ENCODE measurements at regions not wholly inside any gene's neighbourhood (a gene's known extent, or its start where the extent isn't known, plus 50 kb on each side); places are given as distances from the start of the nearest gene placed in this dataset.

DNA sequence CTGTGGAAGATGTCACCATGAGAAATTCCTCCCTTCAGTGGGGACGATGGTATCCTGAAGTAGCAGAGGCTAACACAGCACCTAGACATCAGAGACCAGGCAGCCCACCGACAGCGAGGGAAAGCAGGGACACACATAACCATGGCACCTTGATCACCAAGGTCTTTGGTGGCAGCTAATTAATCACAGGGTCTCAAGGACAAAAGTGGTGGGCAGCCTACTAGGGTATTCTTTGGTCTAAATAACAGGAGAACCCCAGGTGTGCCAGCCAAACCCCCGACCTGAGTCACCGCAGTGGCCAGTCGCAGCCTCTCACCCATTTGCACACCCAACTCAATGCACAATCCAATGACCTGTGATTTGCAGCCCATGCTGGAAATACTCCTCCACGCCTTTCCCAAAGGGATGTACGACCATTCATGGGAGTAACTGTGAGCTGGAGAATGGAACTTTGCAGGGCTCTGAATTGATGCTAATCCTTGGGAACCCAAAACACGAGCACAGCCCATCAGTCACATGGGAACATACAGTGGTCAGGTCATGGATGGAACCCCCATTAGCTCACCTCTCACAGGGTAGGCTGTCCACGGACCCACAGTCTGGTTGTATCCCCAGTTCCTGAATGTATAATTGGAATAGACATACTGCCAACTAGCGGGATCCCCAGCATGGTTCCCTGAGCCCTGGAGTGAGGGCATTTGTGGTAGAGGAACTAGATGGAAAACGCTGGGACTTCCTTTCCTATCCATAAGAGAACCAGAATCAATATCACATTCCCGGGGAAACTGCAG lies 58.7 kb upstream of the C14orf180 start:
- no peak for DNase-seq

- no peak for DNase-seq
These were observed 57.5 kb upstream of the C14orf180 start for GRCh38 chr14:104521816-104522745.

DNA sequence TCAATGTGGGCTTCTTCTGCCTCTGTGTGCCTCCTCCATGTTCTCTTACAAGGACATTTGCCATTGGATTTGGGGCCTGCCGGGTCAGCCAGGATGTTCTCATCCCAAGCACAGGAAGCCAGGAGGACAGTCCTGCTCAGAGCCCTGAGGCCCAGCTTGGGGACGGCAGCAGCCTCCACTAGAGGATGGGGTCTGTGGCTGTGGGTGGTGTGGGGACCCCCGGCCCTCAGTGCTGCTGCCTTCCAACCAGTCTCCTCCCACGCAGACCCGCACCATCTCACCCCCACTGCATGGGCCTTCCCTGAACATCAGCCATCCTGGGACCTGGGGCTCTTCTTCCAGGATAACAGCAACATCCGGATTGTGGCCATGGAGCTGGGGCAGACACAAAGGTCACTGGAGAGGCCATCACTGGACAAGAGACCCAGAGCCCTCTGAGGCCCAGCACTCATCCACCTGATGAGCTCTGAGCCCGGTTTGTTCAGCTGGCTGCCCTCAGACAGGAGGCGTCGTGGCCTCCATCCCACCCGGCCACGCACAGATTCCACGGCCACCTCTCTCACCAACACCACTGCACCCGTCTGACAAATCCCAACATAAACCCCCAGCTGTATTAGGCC lies 56.5 kb upstream of the C14orf180 start:
- DNase-seq = no peak

DNA sequence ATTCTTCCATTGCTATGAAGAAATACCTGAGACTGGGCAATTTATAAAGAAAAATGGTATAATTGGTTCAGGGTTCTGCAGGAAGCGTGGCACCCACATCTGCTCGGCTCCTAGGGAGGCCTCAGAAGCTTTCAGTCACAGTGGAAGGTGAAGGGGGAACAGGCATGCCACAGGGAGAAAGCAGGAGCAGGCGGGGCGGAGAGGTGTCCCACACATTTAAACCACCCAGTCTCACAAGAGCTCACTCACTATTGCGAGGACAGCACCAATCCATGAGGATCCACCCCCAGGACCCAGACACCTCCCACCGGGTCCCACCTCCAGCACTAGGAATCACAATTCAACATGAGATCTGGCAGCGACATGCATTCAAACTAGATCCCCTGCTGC lies 56.0 kb upstream of the C14orf180 start:
- DNase-seq = no peak

DNA sequence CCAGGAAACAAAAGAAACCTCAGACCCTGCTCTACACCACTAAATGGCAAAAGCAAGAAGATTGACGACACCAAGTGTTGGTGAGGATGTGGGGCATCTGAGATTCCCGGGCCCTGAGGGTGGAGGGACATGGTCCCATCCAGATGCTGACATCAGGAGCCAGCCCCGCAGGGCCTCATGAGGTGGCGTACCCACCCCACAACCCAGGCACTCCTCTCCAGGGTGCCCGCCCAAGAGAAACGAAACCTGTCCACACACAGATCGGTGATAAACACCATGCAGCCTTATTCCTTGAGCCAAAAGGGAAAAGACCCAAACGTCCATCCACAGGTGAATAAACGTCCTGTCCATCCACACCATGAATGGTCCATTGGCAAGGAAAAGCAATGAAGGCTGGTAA lies 54.8 kb upstream of the C14orf180 start:
- DNase-seq = no peak

GRCh38 chr14:104526723-104527645 lies 52.6 kb upstream of the C14orf180 start:
- DNase-seq = no peak

DNA sequence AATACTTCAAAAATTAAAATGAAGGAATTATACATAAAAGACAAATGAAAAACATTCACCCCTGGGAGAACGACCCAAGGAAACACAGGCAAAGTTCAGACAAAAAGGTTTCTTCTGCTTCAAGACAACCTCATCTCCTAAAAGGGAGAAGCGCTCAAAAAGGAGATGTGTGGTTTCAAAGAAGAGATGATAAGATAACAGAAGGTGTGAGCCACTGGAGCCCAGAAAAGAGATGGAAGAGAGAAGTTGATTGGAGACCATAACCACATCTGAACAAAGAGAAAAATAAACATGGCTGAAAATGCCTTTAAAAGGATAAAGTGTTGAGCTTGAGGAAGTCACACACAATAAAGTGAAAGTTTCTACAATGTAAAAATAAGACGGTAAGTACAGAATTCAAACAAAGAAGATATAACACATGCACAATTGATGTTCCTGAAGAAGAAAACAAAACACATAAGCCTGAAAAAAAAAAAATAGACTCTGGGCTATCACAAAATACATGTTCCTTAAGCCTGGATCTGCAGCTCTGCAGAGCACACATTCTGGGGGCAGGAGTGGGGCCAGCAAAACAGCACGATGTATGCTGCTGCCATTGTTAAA lies 51.6 kb upstream of the C14orf180 start:
- no peak for DNase-seq

GRCh38 chr14:104528496-104528895 lies 51.1 kb upstream of the C14orf180 start:
- no peak for DNase-seq
